H1 (cell line): ENCODE measurements at regions not wholly inside any gene's neighbourhood (a gene's known extent, or its start where the extent isn't known, plus 50 kb on each side); places are given as distances from the start of the nearest gene placed in this dataset.

ENCODE experiments used
- CTCF ChIA-PET: fragments of 300-600 bp; sonication (Branson Sonifier 250); formaldehyde crosslinking; loops from one replicate; lab custom pipeline; 2021; ENCODE audit not compliant: partially characterized antibody; lab: Charles Lee
- POLR2A ChIA-PET: fragments of 300-600 bp; sonication (Branson Sonifier 250); formaldehyde crosslinking; loops from one replicate; lab custom pipeline; 2021; ENCODE audit warnings: inconsistent platforms; ENCODE audit not compliant: partially characterized antibody; lab: Charles Lee
- DNase-seq, 2 experiments: peaks; one replicate each; pipeline versions ENCODE4 v3.0.0 to v3.0.0-alpha.2; 2010 to 2022; ENCODE audit warnings: low spot score in 2 of 2, low read depth in 1 of 2, mixed read lengths in 1 of 2
- FAIRE-seq: peaks from 2 replicates; lab custom pipeline; 2011; peaks lifted over from hg19 to GRCh38; lab: Jason Lieb, UNC
- H2AFZ ChIP-seq: 2 replicates; pipeline ENCODE4 v1.8.1; 2012; ENCODE audit warnings: low read length, inconsistent platforms
- H2AK5ac ChIP-seq: 2 replicates; pipeline ENCODE4 v1.6.1; 2013; ENCODE audit warnings: low read depth, low read length
- H2BK120ac ChIP-seq: replicated peaks from 2 replicates; pipeline ENCODE3; 2013; ENCODE audit warnings: low read depth, low read length, inconsistent platforms
- H2BK12ac ChIP-seq: 2 replicates; pipeline ENCODE4 v1.6.1; 2013; ENCODE audit warnings: low read depth, low read length
- H2BK15ac ChIP-seq: 2 replicates; pipeline ENCODE4 v1.6.1; 2013; ENCODE audit warnings: low read length
- H2BK20ac ChIP-seq: 2 replicates; pipeline ENCODE4 v1.6.1; 2013; ENCODE audit warnings: low read length
- H2BK5ac ChIP-seq: 2 replicates; pipeline ENCODE4 v1.6.1; 2013; ENCODE audit warnings: low read depth, low read length
- H3K14ac ChIP-seq: 2 replicates; pipeline ENCODE4 v1.6.1; 2013; ENCODE audit warnings: inconsistent platforms; ENCODE audit not compliant: insufficient read length
- H3K18ac ChIP-seq: 2 replicates; pipeline ENCODE4 v1.6.1; 2013; ENCODE audit warnings: low read length; ENCODE audit errors: extremely low read depth
- H3K23ac ChIP-seq: 2 replicates; pipeline ENCODE4 v1.6.1; 2013; ENCODE audit warnings: inconsistent platforms; ENCODE audit not compliant: insufficient read length
- H3K23me2 ChIP-seq: 2 replicates; pipeline ENCODE4 v1.6.1; 2013; ENCODE audit warnings: low read depth, low read length
- H3K27ac ChIP-seq: 2 replicates; pipeline ENCODE4 v1.6.1; 2011; ENCODE audit warnings: low read depth, low read length, inconsistent platforms
- H3K27me3 ChIP-seq, 4 experiments: replicated peaks in 1 of 4; 1 replicate in 1 of 4; 2 replicates in 3 of 4; pipeline versions ENCODE4 v1.6.1 to v1.8.1; 2011 to 2013; ENCODE audit warnings: low read length in 3 of 4, mild to moderate bottlenecking in 3 of 4, inconsistent platforms in 2 of 4, mixed read lengths in 2 of 4, moderate library complexity in 1 of 4; ENCODE audit not compliant: control insufficient read depth in 3 of 4, insufficient read depth in 3 of 4; ENCODE audit errors: extremely low read depth in 1 of 4
- H3K36me3 ChIP-seq, 4 experiments: 2 replicates each; pipeline versions ENCODE4 v1.6.1 to v1.8.1; 2011 to 2013; ENCODE audit warnings: mild to moderate bottlenecking in 4 of 4, low read length in 3 of 4, moderate library complexity in 2 of 4, control low read depth in 1 of 4, inconsistent platforms in 1 of 4; ENCODE audit not compliant: insufficient read depth in 4 of 4, control insufficient read depth in 2 of 4
- H3K4ac ChIP-seq: replicated peaks from 2 replicates; pipeline ENCODE3; 2013; ENCODE audit warnings: low read length, low read depth, mixed read lengths, inconsistent platforms; ENCODE audit not compliant: insufficient read length
- H3K4me1 ChIP-seq, 4 experiments: replicated peaks in 1 of 4; 1 replicate in 1 of 4; 2 replicates in 3 of 4; pipeline versions ENCODE4 v1.6.1 to v1.8.1; 2011 to 2013; ENCODE audit warnings: low read length in 3 of 4, inconsistent platforms in 2 of 4, mixed read lengths in 1 of 4; ENCODE audit not compliant: insufficient read depth in 4 of 4, control insufficient read depth in 3 of 4
- H3K4me2 ChIP-seq, 2 experiments: 2 replicates each; pipeline versions ENCODE4 v1.6.1 to v1.8.1; 2011 to 2013; ENCODE audit warnings: low read depth in 2 of 2, low read length in 2 of 2, control low read depth in 1 of 2, inconsistent platforms in 1 of 2, mild to moderate bottlenecking in 1 of 2; ENCODE audit not compliant: insufficient read depth in 1 of 2
- H3K4me3 ChIP-seq, 4 experiments: fragments of 200-600, 300-600 bp in 1 of 4; sonication (generic), shearing (Covaris generic), sonication (Bioruptor Twin) in 1 of 4; 2 replicates each; pipeline versions ENCODE4 v1.5.1 to v1.8.1; 2011 to 2016; ENCODE audit warnings: low read length in 4 of 4, low read depth in 3 of 4, control low read depth in 2 of 4, inconsistent platforms in 2 of 4, mild to moderate bottlenecking in 2 of 4, mixed read lengths in 1 of 4, moderate library complexity in 1 of 4; ENCODE audit not compliant: insufficient read depth in 2 of 4; ENCODE audit errors: extremely low read depth in 1 of 4
- H3K56ac ChIP-seq: replicated peaks from 2 replicates; pipeline ENCODE3; 2013; ENCODE audit warnings: low read depth, mild to moderate bottlenecking, mixed read lengths, low read length, inconsistent platforms; ENCODE audit not compliant: insufficient read length
- H3K79me1 ChIP-seq: 2 replicates; pipeline ENCODE4 v1.6.1; 2013; ENCODE audit warnings: low read depth, low read length, control low read depth
- H3K79me2 ChIP-seq, 2 experiments: 2 replicates each; pipeline versions ENCODE4 v1.6.1 to v1.8.1; 2012 to 2013; ENCODE audit warnings: low read length in 2 of 2, mild to moderate bottlenecking in 2 of 2, inconsistent platforms in 1 of 2; ENCODE audit not compliant: insufficient read depth in 2 of 2, control insufficient read depth in 1 of 2
- H3K9ac ChIP-seq, 4 experiments: replicated peaks in 1 of 4; 1 replicate in 1 of 4; 2 replicates in 3 of 4; pipeline versions ENCODE4 v1.6.1 to v1.8.1; 2011 to 2013; ENCODE audit warnings: low read depth in 3 of 4, low read length in 3 of 4, control low read depth in 2 of 4, mild to moderate bottlenecking in 2 of 4, moderate library complexity in 2 of 4, inconsistent platforms in 1 of 4; ENCODE audit errors: extremely low read depth in 1 of 4
- H3K9me3 ChIP-seq, 2 experiments: 2 replicates each; pipeline versions ENCODE4 v1.6.1 to v1.8.1; 2012 to 2013; ENCODE audit warnings: mild to moderate bottlenecking in 2 of 2, moderate library complexity in 2 of 2, control low read depth in 1 of 2, inconsistent platforms in 1 of 2, low read depth in 1 of 2, low read length in 1 of 2, mixed read lengths in 1 of 2; ENCODE audit not compliant: insufficient read depth in 2 of 2
- H4K20me1 ChIP-seq, 2 experiments: replicated peaks in 1 of 2; 2 replicates each; pipeline versions ENCODE3 to v1.8.1; 2011 to 2013; ENCODE audit warnings: inconsistent platforms in 2 of 2, low read length in 2 of 2, mild to moderate bottlenecking in 1 of 2; ENCODE audit not compliant: insufficient read depth in 2 of 2, control insufficient read depth in 1 of 2
- H4K5ac ChIP-seq: 2 replicates; pipeline ENCODE4 v1.6.1; 2013; ENCODE audit warnings: low read length, low read depth, mixed read lengths, inconsistent platforms; ENCODE audit not compliant: insufficient read length
- H4K8ac ChIP-seq: 2 replicates; pipeline ENCODE4 v1.8.0; 2013; ENCODE audit warnings: mild to moderate bottlenecking, moderate library complexity, low read length, inconsistent platforms; ENCODE audit not compliant: insufficient read depth; ENCODE audit errors: extremely low read depth
- H4K91ac ChIP-seq: replicated peaks from 2 replicates; pipeline ENCODE3; 2013; ENCODE audit warnings: low read length, mixed read lengths, inconsistent platforms; ENCODE audit not compliant: insufficient read length
- BACH1 ChIP-seq: IDR thresholded peaks from 2 replicates; pipeline ENCODE4 v1.6.1; 2012; ENCODE audit warnings: low read length, improper control_type of control experiment
- CBX5 ChIP-seq: fragments of 300-800, 300-1000 bp; sonication (generic); IDR thresholded peaks from 2 replicates; pipeline ENCODE4 v1.7.1; 2016; ENCODE audit warnings: antibody characterized with exemption, low read length, low read depth
- CHD2 ChIP-seq: IDR thresholded peaks from 2 replicates; pipeline ENCODE4 v1.6.1; 2012; ENCODE audit warnings: low read length, improper control_type of control experiment
- KDM5A ChIP-seq: fragments of 200-600 bp; IDR thresholded peaks from 2 replicates; pipeline ENCODE4 v1.7.1; 2012; ENCODE audit warnings: mild to moderate bottlenecking, low read length, inconsistent platforms, mixed read lengths
- NRF1 ChIP-seq: IDR thresholded peaks from 2 replicates; pipeline ENCODE4 v1.6.1; 2011; ENCODE audit warnings: mild to moderate bottlenecking, low read depth, low read length, improper control_type of control experiment
- PHF8 ChIP-seq: fragments of 200-600 bp; sonication (generic); conservative IDR thresholded peaks from 2 replicates; pipeline ENCODE4 v1.7.1; 2012; ENCODE audit warnings: low read depth, mild to moderate bottlenecking, inconsistent platforms, low read length, moderate library complexity
- POLR2AphosphoS5 ChIP-seq: IDR thresholded peaks from 2 replicates; pipeline ENCODE4 v1.6.1; 2011; ENCODE audit warnings: low read depth, low read length
- SAP30 ChIP-seq: fragments of 300-600 bp; sonication (generic); IDR thresholded peaks from 2 replicates; pipeline ENCODE4 v1.7.1; 2012; ENCODE audit warnings: low read length, moderate library complexity, mild to moderate bottlenecking, inconsistent platforms; ENCODE audit not compliant: insufficient read depth, insufficient replicate concordance
- SIN3A ChIP-seq, 2 experiments: IDR thresholded peaks in 1 of 2; conservative IDR thresholded peaks in 1 of 2; 2 replicates each; pipeline ENCODE4 v1.6.1; 2011 to 2012; ENCODE audit warnings: low read length in 2 of 2, improper control_type of control experiment in 1 of 2, low read depth in 1 of 2, mild to moderate bottlenecking in 1 of 2
- WGBS, 2 experiments: shearing (Covaris generic) in 1 of 2; methylation state at CpG; one replicate each; pipeline versions ENCODE4 v1.1.6 to v1.1.7; 2013 to 2015; ENCODE audit warnings: low lambda C conversion rate in 2 of 2, mixed read lengths in 2 of 2, inconsistent platforms in 1 of 2, low coverage in 1 of 2, missing lambda C conversion rate in 1 of 2; ENCODE audit not compliant: insufficient replicate concordance in 2 of 2, insufficient coverage in 1 of 2, insufficient read length in 1 of 2; ENCODE audit errors: extremely low coverage in 1 of 2, missing lambda C conversion rate in 1 of 2; 5-methylcytosine and 5-hydroxymethylcytosine counted together
- TF ChIP-seq, protein P1 (sequence below): IDR thresholded peaks from 2 replicates; pipeline ENCODE4 v1.6.1; 2011; ENCODE audit warnings: low read depth, mild to moderate bottlenecking, low read length; ENCODE audit not compliant: insufficient read depth

DNA sequence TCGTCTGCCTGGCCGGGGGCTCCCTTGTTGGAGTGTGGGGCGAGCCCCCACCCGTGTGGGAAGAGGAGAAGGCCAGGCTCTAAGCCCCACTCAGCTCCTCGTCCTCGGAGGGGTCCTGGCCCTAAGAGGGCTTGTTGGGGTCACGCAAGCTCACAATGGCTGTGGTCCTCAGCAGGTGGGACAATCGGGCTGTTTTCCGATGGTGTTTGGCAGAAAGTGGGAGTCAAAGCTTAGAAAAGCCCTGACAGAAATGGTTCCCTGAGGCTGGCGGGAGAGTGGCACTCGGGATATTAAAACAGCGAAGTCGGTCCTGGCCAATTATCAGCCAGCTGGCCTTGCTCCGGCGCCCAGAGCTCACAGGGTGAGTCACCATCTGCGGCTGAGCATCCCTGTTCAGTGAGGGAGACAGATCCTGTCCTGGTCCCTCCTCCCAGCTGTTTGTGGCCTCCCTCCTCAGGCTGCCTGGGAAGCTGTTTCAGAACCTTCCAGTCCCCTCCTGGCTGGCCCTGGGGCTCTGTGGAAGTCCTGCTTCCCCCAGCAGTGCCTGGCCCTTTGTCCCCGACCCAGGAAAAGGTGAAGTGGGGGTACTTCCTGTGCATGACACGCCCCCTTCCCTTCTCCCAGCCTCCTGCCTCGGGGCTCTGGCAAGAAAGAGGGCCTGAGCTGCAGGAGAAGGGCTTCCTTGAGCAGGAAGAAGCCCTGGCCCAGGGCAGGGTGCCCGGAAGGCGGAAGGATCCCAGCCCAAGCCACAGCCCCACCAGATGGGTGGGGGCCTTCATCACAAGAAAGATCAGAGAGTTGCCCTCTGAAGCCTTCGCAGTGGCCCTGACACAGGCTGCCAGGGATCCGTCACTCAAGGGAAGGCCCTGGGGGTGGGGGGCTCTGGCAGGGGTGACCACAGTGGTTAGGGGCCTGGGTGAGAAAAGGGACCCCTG is 53.6 kb upstream of the BHLHE23 start:
- Histone ChIP-seq H3K4me1 (peaks cover 0 to 2% (median 0%) of the 10 kb centered on the region in 4 experiments; a peak in 2 of 7 replicates), H4K8ac (no peak overlapping the region), H3K4me3 (no peak overlapping the region), H3K79me1 (0 out of 2 replicates have a peak, but pooled peaks cover 3% of the 10 kb centered on the region), H3K9me3 (peaks cover 0 to 5% of the 10 kb centered on the region in 2 experiments; a peak in 1 of 4 replicates), H3K56ac (no peak overlapping the region), H3K4me2 (no peak overlapping the region), H4K5ac (no peak overlapping the region), H2BK20ac (no peak overlapping the region), H2AK5ac (no peak overlapping the region; the same call in 1 of the 2 replicates), H3K14ac (no peak overlapping the region), H3K4ac (no peak overlapping the region), H3K9ac (no peak overlapping the region), H2BK15ac (no peak overlapping the region), H3K27ac (no peak overlapping the region), H3K23me2 (peaks cover 4% of the 10 kb centered on the region; the same call in 1 of the 2 replicates), H3K36me3 (no peaks in the 10 kb centered on the region), H3K23ac (no peak overlapping the region), H2BK5ac (no peak overlapping the region), H4K20me1 (peaks cover 0 to 5% of the 10 kb centered on the region in 2 experiments), H2BK12ac (peak overlapping the region; percentile 50; the same call in 1 of the 2 replicates), H2BK120ac (no peak overlapping the region), H3K27me3 (no peaks in the 10 kb centered on the region; a peak in 2 of 7 replicates), H3K18ac (peak overlapping the region; percentile 56; the same call in 1 of the 2 replicates), H4K91ac (no peak overlapping the region), H3K79me2 (no peaks in the 10 kb centered on the region), H2AFZ (no peak overlapping the region)
- CTCF ChIA-PET = interaction anchor here (1.0 to 1.9 kb wide), 6 partner anchors 59 to 170 kb away, joined by 3 to 6 read pairs (median 3); partner anchors contain the start of gene YTHDF1
- peak in 1 of 2 experiments; percentile 47 for DNase-seq
- no peak for FAIRE-seq
- WGBS, 2 experiments = 79% methylated on average over 19 of the region's 23 CpGs; no CpG with 5 or more reads in 1 of the 2 experiments
- POLR2A ChIA-PET = interaction anchor here (0.6 to 0.7 kb wide), 2 partner anchors 31 to 233 kb away, joined by 3 read pairs; no protein-coding TSS in a partner anchor
- no peak for TF ChIP-seq PHF8
- TF ChIP-seq SAP30 = no peak
- TF ChIP-seq CBX5 = no peak
- no peak for TF ChIP-seq KDM5A
- no peak for TF ChIP-seq POLR2AphosphoS5
- no peak for TF ChIP-seq CHD2
- TF ChIP-seq, protein P1, sequence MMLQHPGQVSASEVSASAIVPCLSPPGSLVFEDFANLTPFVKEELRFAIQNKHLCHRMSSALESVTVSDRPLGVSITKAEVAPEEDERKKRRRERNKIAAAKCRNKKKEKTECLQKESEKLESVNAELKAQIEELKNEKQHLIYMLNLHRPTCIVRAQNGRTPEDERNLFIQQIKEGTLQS = no peak
- TF ChIP-seq SIN3A (conservative IDR thresholded peaks at IDR 0.05 in 1 of 2, IDR thresholded peaks at IDR 0.05 in 1 of 2; ENCODE audit: low read depth in 1 of 2, low read length in 2 of 2) = no peak
- no peak for TF ChIP-seq NRF1
- TF ChIP-seq BACH1 = no peak
